SK-N-MC (cell line): ENCODE measurements at regions not wholly inside any gene's neighbourhood (a gene's known extent, or its start where the extent isn't known, plus 50 kb on each side); places are given as distances from the start of the nearest gene placed in this dataset.

Source experiments
- EZH2 ChIP-seq: fragments of 200-600 bp; sonication (generic); IDR thresholded peaks from one replicate; pipeline ENCODE4 v1.6.1; 2017; ENCODE audit warnings: antibody characterized with exemption
- POLR2AphosphoS5 ChIP-seq: IDR thresholded peaks from 2 replicates; pipeline ENCODE4 v1.6.1; 2012; ENCODE audit warnings: mild to moderate bottlenecking, low read depth, low read length, borderline replicate concordance

- no peak for TF ChIP-seq POLR2AphosphoS5
- TF ChIP-seq EZH2 = no peak
Measured at GRCh38 chr1:222181191-222181590, 366.7 kb downstream of the HHIPL2 start.
